H1 (cell line): ENCODE measurements at regions not wholly inside any gene's neighbourhood (a gene's known extent, or its start where the extent isn't known, plus 50 kb on each side); places are given as distances from the start of the nearest gene placed in this dataset.

Experiments used
- CTCF ChIA-PET: fragments of 300-600 bp; sonication (Branson Sonifier 250); formaldehyde crosslinking; loops from one replicate; lab custom pipeline; 2021; ENCODE audit not compliant: partially characterized antibody; lab: Charles Lee
- POLR2A ChIA-PET: fragments of 300-600 bp; sonication (Branson Sonifier 250); formaldehyde crosslinking; loops from one replicate; lab custom pipeline; 2021; ENCODE audit warnings: inconsistent platforms; ENCODE audit not compliant: partially characterized antibody; lab: Charles Lee
- DNase-seq, 2 experiments: peaks; one replicate each; pipeline versions ENCODE4 v3.0.0 to v3.0.0-alpha.2; 2010 to 2022; ENCODE audit warnings: low spot score in 2 of 2, low read depth in 1 of 2, mixed read lengths in 1 of 2
- FAIRE-seq: peaks from 2 replicates; lab custom pipeline; 2011; peaks lifted over from hg19 to GRCh38; lab: Jason Lieb, UNC
- H2AFZ ChIP-seq: 2 replicates; pipeline ENCODE4 v1.8.1; 2012; ENCODE audit warnings: low read length, inconsistent platforms
- H2AK5ac ChIP-seq: 2 replicates; pipeline ENCODE4 v1.6.1; 2013; ENCODE audit warnings: low read depth, low read length
- H2BK120ac ChIP-seq: replicated peaks from 2 replicates; pipeline ENCODE3; 2013; ENCODE audit warnings: low read depth, low read length, inconsistent platforms
- H2BK12ac ChIP-seq: 2 replicates; pipeline ENCODE4 v1.6.1; 2013; ENCODE audit warnings: low read depth, low read length
- H2BK15ac ChIP-seq: 2 replicates; pipeline ENCODE4 v1.6.1; 2013; ENCODE audit warnings: low read length
- H2BK20ac ChIP-seq: 2 replicates; pipeline ENCODE4 v1.6.1; 2013; ENCODE audit warnings: low read length
- H2BK5ac ChIP-seq: 2 replicates; pipeline ENCODE4 v1.6.1; 2013; ENCODE audit warnings: low read depth, low read length
- H3K14ac ChIP-seq: 2 replicates; pipeline ENCODE4 v1.6.1; 2013; ENCODE audit warnings: inconsistent platforms; ENCODE audit not compliant: insufficient read length
- H3K18ac ChIP-seq: 2 replicates; pipeline ENCODE4 v1.6.1; 2013; ENCODE audit warnings: low read length; ENCODE audit errors: extremely low read depth
- H3K23ac ChIP-seq: 2 replicates; pipeline ENCODE4 v1.6.1; 2013; ENCODE audit warnings: inconsistent platforms; ENCODE audit not compliant: insufficient read length
- H3K23me2 ChIP-seq: 2 replicates; pipeline ENCODE4 v1.6.1; 2013; ENCODE audit warnings: low read depth, low read length
- H3K27ac ChIP-seq: 2 replicates; pipeline ENCODE4 v1.6.1; 2011; ENCODE audit warnings: low read depth, low read length, inconsistent platforms
- H3K27me3 ChIP-seq, 4 experiments: replicated peaks in 1 of 4; 1 replicate in 1 of 4; 2 replicates in 3 of 4; pipeline versions ENCODE4 v1.6.1 to v1.8.1; 2011 to 2013; ENCODE audit warnings: low read length in 3 of 4, mild to moderate bottlenecking in 3 of 4, inconsistent platforms in 2 of 4, mixed read lengths in 2 of 4, moderate library complexity in 1 of 4; ENCODE audit not compliant: control insufficient read depth in 3 of 4, insufficient read depth in 3 of 4; ENCODE audit errors: extremely low read depth in 1 of 4
- H3K36me3 ChIP-seq, 4 experiments: 2 replicates each; pipeline versions ENCODE4 v1.6.1 to v1.8.1; 2011 to 2013; ENCODE audit warnings: mild to moderate bottlenecking in 4 of 4, low read length in 3 of 4, moderate library complexity in 2 of 4, control low read depth in 1 of 4, inconsistent platforms in 1 of 4; ENCODE audit not compliant: insufficient read depth in 4 of 4, control insufficient read depth in 2 of 4
- H3K4ac ChIP-seq: replicated peaks from 2 replicates; pipeline ENCODE3; 2013; ENCODE audit warnings: low read length, low read depth, mixed read lengths, inconsistent platforms; ENCODE audit not compliant: insufficient read length
- H3K4me1 ChIP-seq, 4 experiments: replicated peaks in 1 of 4; 1 replicate in 1 of 4; 2 replicates in 3 of 4; pipeline versions ENCODE4 v1.6.1 to v1.8.1; 2011 to 2013; ENCODE audit warnings: low read length in 3 of 4, inconsistent platforms in 2 of 4, mixed read lengths in 1 of 4; ENCODE audit not compliant: insufficient read depth in 4 of 4, control insufficient read depth in 3 of 4
- H3K4me2 ChIP-seq, 2 experiments: 2 replicates each; pipeline versions ENCODE4 v1.6.1 to v1.8.1; 2011 to 2013; ENCODE audit warnings: low read depth in 2 of 2, low read length in 2 of 2, control low read depth in 1 of 2, inconsistent platforms in 1 of 2, mild to moderate bottlenecking in 1 of 2; ENCODE audit not compliant: insufficient read depth in 1 of 2
- H3K4me3 ChIP-seq, 4 experiments: fragments of 200-600, 300-600 bp in 1 of 4; sonication (generic), shearing (Covaris generic), sonication (Bioruptor Twin) in 1 of 4; 2 replicates each; pipeline versions ENCODE4 v1.5.1 to v1.8.1; 2011 to 2016; ENCODE audit warnings: low read length in 4 of 4, low read depth in 3 of 4, control low read depth in 2 of 4, inconsistent platforms in 2 of 4, mild to moderate bottlenecking in 2 of 4, mixed read lengths in 1 of 4, moderate library complexity in 1 of 4; ENCODE audit not compliant: insufficient read depth in 2 of 4; ENCODE audit errors: extremely low read depth in 1 of 4
- H3K56ac ChIP-seq: replicated peaks from 2 replicates; pipeline ENCODE3; 2013; ENCODE audit warnings: low read depth, mild to moderate bottlenecking, mixed read lengths, low read length, inconsistent platforms; ENCODE audit not compliant: insufficient read length
- H3K79me1 ChIP-seq: 2 replicates; pipeline ENCODE4 v1.6.1; 2013; ENCODE audit warnings: low read depth, low read length, control low read depth
- H3K79me2 ChIP-seq, 2 experiments: 2 replicates each; pipeline versions ENCODE4 v1.6.1 to v1.8.1; 2012 to 2013; ENCODE audit warnings: low read length in 2 of 2, mild to moderate bottlenecking in 2 of 2, inconsistent platforms in 1 of 2; ENCODE audit not compliant: insufficient read depth in 2 of 2, control insufficient read depth in 1 of 2
- H3K9ac ChIP-seq, 4 experiments: replicated peaks in 1 of 4; 1 replicate in 1 of 4; 2 replicates in 3 of 4; pipeline versions ENCODE4 v1.6.1 to v1.8.1; 2011 to 2013; ENCODE audit warnings: low read depth in 3 of 4, low read length in 3 of 4, control low read depth in 2 of 4, mild to moderate bottlenecking in 2 of 4, moderate library complexity in 2 of 4, inconsistent platforms in 1 of 4; ENCODE audit errors: extremely low read depth in 1 of 4
- H3K9me3 ChIP-seq, 2 experiments: 2 replicates each; pipeline versions ENCODE4 v1.6.1 to v1.8.1; 2012 to 2013; ENCODE audit warnings: mild to moderate bottlenecking in 2 of 2, moderate library complexity in 2 of 2, control low read depth in 1 of 2, inconsistent platforms in 1 of 2, low read depth in 1 of 2, low read length in 1 of 2, mixed read lengths in 1 of 2; ENCODE audit not compliant: insufficient read depth in 2 of 2
- H4K20me1 ChIP-seq, 2 experiments: replicated peaks in 1 of 2; 2 replicates each; pipeline versions ENCODE3 to v1.8.1; 2011 to 2013; ENCODE audit warnings: inconsistent platforms in 2 of 2, low read length in 2 of 2, mild to moderate bottlenecking in 1 of 2; ENCODE audit not compliant: insufficient read depth in 2 of 2, control insufficient read depth in 1 of 2
- H4K5ac ChIP-seq: 2 replicates; pipeline ENCODE4 v1.6.1; 2013; ENCODE audit warnings: low read length, low read depth, mixed read lengths, inconsistent platforms; ENCODE audit not compliant: insufficient read length
- H4K8ac ChIP-seq: 2 replicates; pipeline ENCODE4 v1.8.0; 2013; ENCODE audit warnings: mild to moderate bottlenecking, moderate library complexity, low read length, inconsistent platforms; ENCODE audit not compliant: insufficient read depth; ENCODE audit errors: extremely low read depth
- H4K91ac ChIP-seq: replicated peaks from 2 replicates; pipeline ENCODE3; 2013; ENCODE audit warnings: low read length, mixed read lengths, inconsistent platforms; ENCODE audit not compliant: insufficient read length
- CBX8 ChIP-seq: fragments of 300-800, 300-1000 bp; sonication (generic); IDR thresholded peaks from 2 replicates; pipeline ENCODE4 v1.7.1; 2016; ENCODE audit warnings: low read depth, low read length, borderline replicate concordance
- CTCF ChIP-seq, 3 experiments: IDR thresholded peaks; 1 replicate in 2 of 3; 2 replicates in 1 of 3; pipeline versions ENCODE4 v1.5.1 to v1.6.1; 2011; ENCODE audit warnings: low read length in 3 of 3, mild to moderate bottlenecking in 3 of 3, inconsistent platforms in 2 of 3, low read depth in 1 of 3, moderate library complexity in 1 of 3; ENCODE audit not compliant: insufficient read depth in 1 of 3; ENCODE audit errors: control extremely low read depth in 1 of 3
- EZH2 ChIP-seq: fragments of 200-600 bp; sonication (generic); IDR thresholded peaks from 2 replicates; pipeline ENCODE4 v1.7.1; 2012; ENCODE audit warnings: low read depth, mild to moderate bottlenecking, moderate library complexity, low read length, inconsistent platforms; ENCODE audit not compliant: severe bottlenecking
- GABPA ChIP-seq: IDR thresholded peaks from 2 replicates; pipeline ENCODE4 v1.6.1; 2011; ENCODE audit warnings: mild to moderate bottlenecking, low read length, moderate library complexity, borderline replicate concordance; ENCODE audit not compliant: insufficient read depth
- NANOG ChIP-seq: IDR thresholded peaks from 2 replicates; pipeline ENCODE4 v1.6.1; 2011; ENCODE audit warnings: low read length, low read depth, mild to moderate bottlenecking, inconsistent platforms; ENCODE audit not compliant: insufficient read depth, poor library complexity, severe bottlenecking
- PHF8 ChIP-seq: fragments of 200-600 bp; sonication (generic); conservative IDR thresholded peaks from 2 replicates; pipeline ENCODE4 v1.7.1; 2012; ENCODE audit warnings: low read depth, mild to moderate bottlenecking, inconsistent platforms, low read length, moderate library complexity
- SIX5 ChIP-seq: IDR thresholded peaks from 2 replicates; pipeline ENCODE4 v1.6.1; 2011; ENCODE audit warnings: mild to moderate bottlenecking, low read depth, low read length
- TCF12 ChIP-seq: IDR thresholded peaks from 2 replicates; pipeline ENCODE4 v1.6.1; 2011; ENCODE audit warnings: low read depth, mild to moderate bottlenecking, low read length
- WGBS, 2 experiments: shearing (Covaris generic) in 1 of 2; methylation state at CpG; one replicate each; pipeline versions ENCODE4 v1.1.6 to v1.1.7; 2013 to 2015; ENCODE audit warnings: low lambda C conversion rate in 2 of 2, mixed read lengths in 2 of 2, inconsistent platforms in 1 of 2, low coverage in 1 of 2, missing lambda C conversion rate in 1 of 2; ENCODE audit not compliant: insufficient replicate concordance in 2 of 2, insufficient coverage in 1 of 2, insufficient read length in 1 of 2; ENCODE audit errors: extremely low coverage in 1 of 2, missing lambda C conversion rate in 1 of 2; 5-methylcytosine and 5-hydroxymethylcytosine counted together

GRCh38 chr4:108350332-108350731 lies 181.6 kb upstream of the LEF1 start:
- TF ChIP-seq SIX5 (no peak), TCF12 (no peak), NANOG (no peak), GABPA (no peak), EZH2 (no peak), CBX8 (no peak), PHF8 (no peak), CTCF (IDR thresholded peaks at IDR 0.05; ENCODE audit: control extremely low read depth in 1 of 3, insufficient read depth in 1 of 3, low read depth in 1 of 3, low read length in 3 of 3) (no peak)
- Histone ChIP-seq H4K8ac (no peak overlapping the region), H3K79me2 (no peaks in the 10 kb centered on the region), H3K79me1 (no peaks in the 10 kb centered on the region), H2BK20ac (no peak overlapping the region), H3K56ac (no peak overlapping the region), H3K4me2 (no peak overlapping the region), H4K91ac (no peak overlapping the region), H3K23me2 (no peaks in the 10 kb centered on the region), H4K5ac (no peak overlapping the region), H3K9ac (no peak overlapping the region), H2BK120ac (no peak overlapping the region), H3K36me3 (no peaks in the 10 kb centered on the region; a peak in 1 of 8 replicates), H2AK5ac (no peak overlapping the region), H3K9me3 (no peaks in the 10 kb centered on the region), H3K23ac (no peak overlapping the region), H2AFZ (no peak overlapping the region), H2BK5ac (no peak overlapping the region), H3K4me3 (no peak overlapping the region), H3K4ac (no peak overlapping the region), H3K18ac (no peak overlapping the region), H3K27ac (no peak overlapping the region), H4K20me1 (no peaks in the 10 kb centered on the region), H3K27me3 (no peaks in the 10 kb centered on the region), H3K14ac (no peak overlapping the region), H3K4me1 (no peaks in the 10 kb centered on the region), H2BK12ac (no peak overlapping the region), H2BK15ac (no peak overlapping the region)
- WGBS, 2 experiments = 94% methylated on average over 14 of the region's 14 CpGs; no CpG with 5 or more reads in 1 of the 2 experiments
- FAIRE-seq (no peak), DNase-seq (no peak)
- CTCF ChIA-PET = interaction anchor here (0.6 to 1.4 kb wide), 4 partner anchors 11 to 291 kb away, joined by 3 to 5 read pairs (median 4); no protein-coding TSS in a partner anchor
- POLR2A ChIA-PET = no interaction called here
